HG02798 (cell line): ENCODE measurements at regions not wholly inside any gene's neighbourhood (a gene's known extent, or its start where the extent isn't known, plus 50 kb on each side); places are given as distances from the start of the nearest gene placed in this dataset.

Experiments used
- ATAC-seq: cut with Tn5 transposase; IDR thresholded peaks from one replicate; pipeline ENCODE4 v1.9.1; 2021; ENCODE audit warnings: mild to moderate bottlenecking; ENCODE audit not compliant: unreplicated experiment, poor library complexity

- peak; percentile 71 for ATAC-seq
These were observed 190.2 kb downstream of the FSCB start for GRCh38 chr14:44316647-44317440.

- ATAC-seq = no peak
These were observed 197.8 kb downstream of the FSCB start for GRCh38 chr14:44309331-44309730.

- no peak for ATAC-seq
These were observed 206.2 kb downstream of the FSCB start for GRCh38 chr14:44300916-44301315.

- no peak for ATAC-seq
These were observed 209.6 kb downstream of the FSCB start for GRCh38 chr14:44297437-44297836.

GRCh38 chr14:44291366-44291915 is 215.6 kb downstream of the FSCB start:
- ATAC-seq = no peak

- no peak for ATAC-seq
These were observed 219.2 kb downstream of the FSCB start for GRCh38 chr14:44287858-44288257.

GRCh38 chr14:44286201-44286600 is 220.9 kb downstream of the FSCB start:
- no peak for ATAC-seq

- no peak for ATAC-seq
These were observed 223.2 kb downstream of the FSCB start for GRCh38 chr14:44283836-44284235.

GRCh38 chr14:44279357-44279756 is 227.7 kb downstream of the FSCB start:
- no peak for ATAC-seq

GRCh38 chr14:44271637-44272036 is 235.4 kb downstream of the FSCB start:
- ATAC-seq = no peak

- no peak for ATAC-seq
These were observed 236.1 kb downstream of the FSCB start for GRCh38 chr14:44271006-44271405.

- no peak for ATAC-seq
These were observed 241.8 kb downstream of the FSCB start for GRCh38 chr14:44265246-44265645.

- no peak for ATAC-seq
These were observed 291.4 kb downstream of the FSCB start for GRCh38 chr14:44215660-44216059.

GRCh38 chr14:44211718-44212117 is 295.4 kb downstream of the FSCB start:
- ATAC-seq = no peak

- ATAC-seq = no peak
These were observed 302.8 kb downstream of the FSCB start for GRCh38 chr14:44204061-44204835.

- ATAC-seq = no peak
These were observed 326.1 kb downstream of the FSCB start for GRCh38 chr14:44180975-44181374.

- no peak for ATAC-seq
These were observed 336.5 kb downstream of the FSCB start for GRCh38 chr14:44170556-44170955.

- ATAC-seq = no peak
These were observed 337.0 kb downstream of the FSCB start for GRCh38 chr14:44170101-44170500.

- no peak for ATAC-seq
These were observed 338.5 kb downstream of the FSCB start for GRCh38 chr14:44168566-44168965.

- no peak for ATAC-seq
These were observed 340.5 kb downstream of the FSCB start for GRCh38 chr14:44166611-44167010.

- no peak for ATAC-seq
These were observed 341.1 kb downstream of the FSCB start for GRCh38 chr14:44165936-44166335.
